ENCODE measurements at regions not wholly inside any gene's neighbourhood (a gene's known extent, or its start where the extent isn't known, plus 50 kb on each side); places are given as distances from the start of the nearest gene placed in this dataset.

GRCh38 chr6:169048185-169048864 lies 205.3 kb downstream of the THBS2 start:
- FAIRE-seq, result no peak
- DNase-seq (ENCODE audit: low spot score), result no peak

GRCh38 chr6:169047345-169047744 lies 206.3 kb downstream of the THBS2 start:
- FAIRE-seq (no peak), DNase-seq (ENCODE audit: low spot score) (no peak)

- FAIRE-seq, result peak; percentile 76
- peak; percentile 50 for DNase-seq (ENCODE audit: low spot score)
Measured at GRCh38 chr6:169046483-169047192, 207.0 kb downstream of the THBS2 start.

DNA sequence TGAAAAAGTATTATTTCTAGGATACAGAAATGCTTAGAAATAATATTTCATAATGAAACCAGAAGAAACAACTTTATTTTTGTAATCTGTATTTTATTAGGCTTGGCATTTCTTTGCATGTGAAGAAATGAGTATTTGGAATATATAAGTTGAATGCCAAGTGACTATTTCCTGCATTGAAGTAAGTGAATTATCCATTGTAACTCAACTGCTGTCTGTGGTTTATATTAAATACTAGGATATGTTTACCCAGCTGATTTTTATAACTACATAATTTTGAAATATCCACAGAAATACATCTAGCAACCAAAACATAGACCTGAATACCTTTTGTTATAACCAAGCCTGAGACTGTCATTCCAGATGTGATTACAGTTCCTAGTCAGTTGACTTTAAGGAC lies 207.6 kb downstream of the THBS2 start:
- DNase-seq (ENCODE audit: low spot score) (no peak), FAIRE-seq (no peak)

DNA sequence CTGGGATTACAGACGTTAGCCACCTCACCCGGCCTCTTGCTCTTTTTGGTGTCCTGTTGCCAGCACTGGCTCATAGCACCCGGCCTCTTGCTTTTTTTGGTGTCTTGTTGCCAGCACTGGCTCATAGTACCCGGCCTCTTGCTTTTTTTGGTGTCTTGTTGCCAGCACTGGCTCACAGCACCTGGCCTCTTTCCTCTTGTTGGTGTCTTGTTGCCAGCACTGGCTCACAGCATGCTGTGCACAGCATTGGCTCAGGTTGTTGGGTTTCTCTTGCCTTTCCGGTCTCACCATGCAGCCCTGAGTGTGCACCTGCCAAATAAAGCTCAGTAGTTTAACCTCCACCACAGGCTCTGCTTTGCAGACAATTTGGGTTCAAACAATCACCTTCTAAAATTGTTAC lies 208.2 kb downstream of the THBS2 start:
- FAIRE-seq (no peak), DNase-seq (ENCODE audit: low spot score) (no peak)

GRCh38 chr6:169044381-169045230 lies 209.0 kb downstream of the THBS2 start:
- DNase-seq (ENCODE audit: low spot score) (no peak), FAIRE-seq (no peak)

DNA sequence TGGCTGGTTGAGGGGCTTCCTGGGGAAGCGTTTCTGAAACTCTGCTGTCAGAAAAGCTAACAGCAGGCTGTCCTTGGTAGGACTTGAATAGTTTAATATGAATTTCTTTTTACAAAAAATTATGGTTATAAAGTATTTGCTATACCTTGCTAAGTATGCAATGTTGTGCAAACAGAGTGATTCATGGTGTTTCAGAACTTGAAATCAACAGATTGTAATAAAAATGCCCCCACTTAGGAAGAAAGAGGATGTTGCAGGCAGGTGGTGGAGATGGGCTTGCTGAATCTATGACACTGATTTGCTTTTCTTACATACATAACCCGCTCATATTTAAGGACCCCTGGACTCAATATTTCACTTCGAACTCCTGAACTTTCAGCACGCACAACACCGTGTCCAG lies 211.6 kb downstream of the THBS2 start:
- no peak for FAIRE-seq
- DNase-seq (ENCODE audit: low spot score), result no peak

GRCh38 chr6:169041078-169041477 lies 212.6 kb downstream of the THBS2 start:
- FAIRE-seq (no peak), DNase-seq (ENCODE audit: low spot score) (no peak)

DNA sequence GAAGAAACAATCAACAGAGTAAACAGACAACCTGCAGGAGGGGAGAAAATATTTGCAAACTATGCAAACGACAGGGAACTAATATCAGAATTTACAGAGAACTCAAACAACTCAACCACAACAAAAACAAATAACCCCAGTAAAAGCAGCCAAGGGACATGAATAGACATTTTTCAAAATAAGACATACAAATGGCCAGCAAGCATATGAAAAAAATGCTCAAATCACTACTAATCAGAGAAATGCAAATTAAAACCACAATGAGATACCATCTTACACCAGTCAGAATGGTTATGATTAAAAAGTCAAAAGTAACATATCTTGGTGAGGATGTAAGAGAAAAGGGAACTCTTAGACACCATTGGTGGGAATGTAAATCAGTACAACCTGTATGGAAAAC lies 215.0 kb downstream of the THBS2 start:
- DNase-seq (ENCODE audit: low spot score) (no peak), FAIRE-seq (no peak)

GRCh38 chr6:169035385-169036240 lies 218.0 kb downstream of the THBS2 start:
- DNase-seq (ENCODE audit: low spot score) (no peak), FAIRE-seq (no peak)

GRCh38 chr6:169034516-169035167 lies 219.0 kb downstream of the THBS2 start:
- DNase-seq (ENCODE audit: low spot score) (no peak), FAIRE-seq (no peak)

- DNase-seq (ENCODE audit: low spot score), result no peak
- no peak for FAIRE-seq
Measured at GRCh38 chr6:169029861-169030260, 223.8 kb downstream of the THBS2 start.

DNA sequence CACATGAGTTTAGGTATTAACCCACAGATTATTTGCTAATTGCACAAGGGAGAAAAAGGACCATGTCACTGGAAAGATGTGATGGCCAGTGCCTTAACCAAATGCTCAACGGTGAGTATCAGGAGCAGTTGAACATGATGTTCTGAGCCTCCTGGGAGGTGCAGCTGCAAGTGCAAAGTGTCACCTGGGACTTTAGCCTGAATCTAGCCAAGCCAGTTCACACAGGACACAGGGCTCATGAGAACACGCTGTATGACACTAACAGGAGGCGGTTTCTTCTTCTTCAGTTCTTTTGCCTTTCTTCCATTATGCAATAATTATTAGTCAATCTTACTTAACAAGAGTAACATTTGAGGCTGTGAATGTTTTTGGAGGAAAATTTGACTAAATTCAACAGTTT lies 225.3 kb downstream of the THBS2 start:
- FAIRE-seq (no peak), DNase-seq (ENCODE audit: low spot score) (no peak)

GRCh38 chr6:169026175-169026574 lies 227.5 kb downstream of the THBS2 start:
- FAIRE-seq, result no peak
- DNase-seq (ENCODE audit: low spot score), result no peak

DNA sequence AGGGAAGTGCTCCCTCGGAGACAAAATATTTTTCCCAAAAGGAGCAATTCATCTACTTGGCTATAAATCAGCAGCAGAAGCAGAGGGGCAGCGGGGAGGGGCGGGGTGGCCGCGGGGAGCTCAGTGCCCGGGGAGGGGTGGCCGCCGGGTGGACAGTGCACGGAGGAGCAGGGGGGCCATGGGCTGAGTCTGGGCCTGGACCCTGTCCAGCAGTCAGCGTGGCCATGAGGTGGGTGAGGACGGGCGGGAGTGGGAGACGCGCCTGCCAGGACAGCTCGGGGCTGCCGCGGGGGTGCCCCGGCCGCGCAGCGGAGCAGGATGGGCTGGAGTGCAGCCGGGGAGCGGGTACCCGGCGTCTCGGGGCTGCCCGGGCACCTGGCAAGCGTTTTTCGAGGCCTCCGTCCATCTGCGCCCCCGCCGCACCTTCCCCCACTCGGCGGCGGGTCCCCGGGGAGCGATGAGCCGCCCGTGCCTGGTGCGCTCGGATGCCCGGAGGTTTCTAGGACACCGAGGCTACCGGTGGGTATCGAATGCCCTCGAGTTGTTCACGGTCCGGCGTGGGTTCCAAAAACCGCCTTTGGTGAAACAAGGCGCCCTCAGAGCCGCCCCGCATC lies 229.5 kb downstream of the THBS2 start:
- FAIRE-seq (no peak), DNase-seq (ENCODE audit: low spot score) (no peak)

GRCh38 chr6:169023161-169023874 lies 230.3 kb downstream of the THBS2 start:
- DNase-seq (ENCODE audit: low spot score), result no peak
- FAIRE-seq, result no peak

GRCh38 chr6:169022079-169022478 lies 231.6 kb downstream of the THBS2 start:
- no peak for DNase-seq (ENCODE audit: low spot score)
- FAIRE-seq, result no peak

- DNase-seq (ENCODE audit: low spot score) (no peak), FAIRE-seq (no peak)
Measured at GRCh38 chr6:169020821-169021220, 232.8 kb downstream of the THBS2 start.

GRCh38 chr6:169019727-169020491 lies 233.7 kb downstream of the THBS2 start:
- FAIRE-seq (no peak), DNase-seq (ENCODE audit: low spot score) (no peak)

Measured in RCC 7860 (cell line).